H9 (cell line): ENCODE measurements at regions not wholly inside any gene's neighbourhood (a gene's known extent, or its start where the extent isn't known, plus 50 kb on each side); places are given as distances from the start of the nearest gene placed in this dataset.

Experiments
- DNase-seq: peaks from one replicate; pipeline ENCODE4 v3.0.0-alpha.2; 2017
- H2AFZ ChIP-seq: one replicate; pipeline ENCODE4 v1.6.1; 2013; ENCODE audit warnings: mild to moderate bottlenecking, low read length, control low read depth, moderate library complexity
- H2AK5ac ChIP-seq: 2 replicates; pipeline ENCODE4 v1.6.1; 2013; ENCODE audit warnings: low read length, control low read depth, mixed read lengths; ENCODE audit not compliant: insufficient read length
- H2BK120ac ChIP-seq: one replicate; pipeline ENCODE4 v1.6.1; 2013; ENCODE audit warnings: low read depth, mild to moderate bottlenecking, low read length, control low read depth, inconsistent platforms; ENCODE audit not compliant: poor library complexity, severe bottlenecking
- H2BK12ac ChIP-seq: 2 replicates; pipeline ENCODE4 v1.6.1; 2013; ENCODE audit warnings: low read length, control low read depth, mixed read lengths, low read depth; ENCODE audit not compliant: insufficient read length
- H2BK15ac ChIP-seq: 2 replicates; pipeline ENCODE4 v1.6.1; 2013; ENCODE audit warnings: low read depth, low read length, control low read depth
- H2BK20ac ChIP-seq: one replicate; pipeline ENCODE4 v1.6.1; 2013; ENCODE audit warnings: low read depth, mild to moderate bottlenecking, low read length, control low read depth, inconsistent platforms; ENCODE audit not compliant: poor library complexity, severe bottlenecking
- H2BK5ac ChIP-seq: 2 replicates; pipeline ENCODE4 v1.6.1; 2013; ENCODE audit warnings: low read length, control low read depth, mixed read lengths; ENCODE audit not compliant: insufficient read length
- H3K14ac ChIP-seq: 2 replicates; pipeline ENCODE4 v1.6.1; 2013; ENCODE audit warnings: low read length, control low read depth; ENCODE audit not compliant: insufficient read depth
- H3K18ac ChIP-seq: 2 replicates; pipeline ENCODE4 v1.6.1; 2013; ENCODE audit warnings: low read depth, mild to moderate bottlenecking, mixed read lengths, low read length, control low read depth; ENCODE audit not compliant: insufficient read length
- H3K23ac ChIP-seq: 2 replicates; pipeline ENCODE4 v1.6.1; 2013; ENCODE audit warnings: low read length, control low read depth, mixed read lengths, low read depth; ENCODE audit not compliant: insufficient read length
- H3K23me2 ChIP-seq: 2 replicates; pipeline ENCODE4 v1.6.1; 2013; ENCODE audit warnings: low read depth, mild to moderate bottlenecking, mixed read lengths, low read length, control low read depth; ENCODE audit not compliant: insufficient read length, poor library complexity, severe bottlenecking
- H3K27ac ChIP-seq: 2 replicates; pipeline ENCODE4 v1.5.1; 2013; ENCODE audit warnings: low read length, control low read depth, mixed read lengths, low read depth; ENCODE audit not compliant: insufficient read length
- H3K27me3 ChIP-seq: 2 replicates; pipeline ENCODE4 v1.6.1; 2013; ENCODE audit warnings: low read length, control low read depth, inconsistent platforms; ENCODE audit not compliant: insufficient read depth
- H3K4ac ChIP-seq: 2 replicates; pipeline ENCODE4 v1.6.1; 2013; ENCODE audit warnings: low read depth, mild to moderate bottlenecking, control low read depth, inconsistent platforms, low read length, moderate library complexity
- H3K4me1 ChIP-seq: 2 replicates; pipeline ENCODE4 v1.6.1; 2013; ENCODE audit warnings: low read length, control low read depth, inconsistent platforms; ENCODE audit not compliant: insufficient read depth
- H3K4me2 ChIP-seq: 2 replicates; pipeline ENCODE4 v1.6.1; 2013; ENCODE audit warnings: low read length, control low read depth, mixed read lengths; ENCODE audit not compliant: insufficient read length, insufficient read depth
- H3K56ac ChIP-seq: 2 replicates; pipeline ENCODE4 v1.6.1; 2013; ENCODE audit warnings: low read depth, mild to moderate bottlenecking, mixed read lengths, low read length, control low read depth; ENCODE audit not compliant: insufficient read length
- H3K79me1 ChIP-seq: 2 replicates; pipeline ENCODE4 v1.6.1; 2013; ENCODE audit warnings: low read depth, mild to moderate bottlenecking, moderate library complexity, low read length, control low read depth, inconsistent platforms; ENCODE audit not compliant: insufficient read depth, poor library complexity, severe bottlenecking
- H3K79me2 ChIP-seq: 2 replicates; pipeline ENCODE4 v1.6.1; 2013; ENCODE audit warnings: low read length, control low read depth, inconsistent platforms; ENCODE audit not compliant: insufficient read depth
- H3K9ac ChIP-seq: 2 replicates; pipeline ENCODE4 v1.6.1; 2013; ENCODE audit warnings: low read length, control low read depth, mixed read lengths; ENCODE audit not compliant: insufficient read length; ENCODE audit errors: extremely low read depth
- H3K9me3 ChIP-seq: one replicate; pipeline ENCODE4 v1.6.1; 2013; ENCODE audit warnings: low read depth, low read length, inconsistent platforms; ENCODE audit not compliant: control insufficient read depth
- H3T11ph ChIP-seq: one replicate; pipeline ENCODE4 v1.6.1; 2013; ENCODE audit warnings: mild to moderate bottlenecking, low read length, control low read depth, inconsistent platforms
- H4K20me1 ChIP-seq: one replicate; pipeline ENCODE4 v1.6.1; 2013; ENCODE audit not compliant: control insufficient read depth, insufficient read length, insufficient read depth
- H4K5ac ChIP-seq: 2 replicates; pipeline ENCODE4 v1.6.1; 2013; ENCODE audit warnings: low read depth, mild to moderate bottlenecking, mixed read lengths, low read length, control low read depth; ENCODE audit not compliant: insufficient read length
- H4K8ac ChIP-seq: replicated peaks from 2 replicates; pipeline ENCODE4 v1.6.1; 2013; ENCODE audit warnings: low read length, control low read depth, mixed read lengths, low read depth; ENCODE audit not compliant: insufficient read length
- H4K91ac ChIP-seq: 2 replicates; pipeline ENCODE4 v1.6.1; 2013; ENCODE audit warnings: low read depth, mild to moderate bottlenecking, moderate library complexity, mixed read lengths, low read length, control low read depth; ENCODE audit not compliant: insufficient read length
- H3K27ac Mint-ChIP-seq, 3 experiments: 2 replicates in 2 of 3; 3 replicates in 1 of 3; pipeline ENCODE4 v1.8.0; 2020 to 2021; ENCODE audit warnings: mixed read lengths in 3 of 3, mild to moderate bottlenecking in 1 of 3, moderate library complexity in 1 of 3
- H3K27me3 Mint-ChIP-seq: 2 replicates; pipeline ENCODE4 v1.8.0; 2021; ENCODE audit warnings: low read depth, mild to moderate bottlenecking, moderate library complexity, mixed read lengths
- H3K36me3 Mint-ChIP-seq, 3 experiments: 2 replicates in 2 of 3; 3 replicates in 1 of 3; pipeline ENCODE4 v1.8.0; 2020 to 2021; ENCODE audit warnings: low read depth in 3 of 3, mixed read lengths in 3 of 3; ENCODE audit not compliant: insufficient read depth in 1 of 3
- H3K4me1 Mint-ChIP-seq, 2 experiments: 2 replicates each; pipeline ENCODE4 v1.8.0; 2020; ENCODE audit warnings: mixed read lengths in 2 of 2
- H3K4me3 Mint-ChIP-seq, 2 experiments: 2 replicates in 1 of 2; 3 replicates in 1 of 2; pipeline ENCODE4 v1.8.0; 2020 to 2021; ENCODE audit warnings: mild to moderate bottlenecking in 2 of 2, mixed read lengths in 2 of 2, moderate library complexity in 1 of 2
- H3K9me3 Mint-ChIP-seq, 2 experiments: 2 replicates in 1 of 2; 3 replicates in 1 of 2; pipeline ENCODE4 v1.8.0; 2020; ENCODE audit warnings: mild to moderate bottlenecking in 2 of 2, mixed read lengths in 2 of 2, moderate library complexity in 1 of 2
- WGBS: extraction: QIAGEN DNeasy Blood & Tissue Kit; methylation state at CpG from one replicate; pipeline ENCODE4 v1.1.7; 2013; ENCODE audit warnings: missing lambda C conversion rate, low lambda C conversion rate, mixed read lengths; ENCODE audit not compliant: insufficient read length; ENCODE audit errors: extremely low coverage; 5-methylcytosine and 5-hydroxymethylcytosine counted together
- TF ChIP-seq, protein P1 (sequence below): fragments of 200-600 bp; sonication (generic); conservative IDR thresholded peaks from 3 replicates; pipeline ENCODE4 v1.8.0; 2021; ENCODE audit warnings: antibody characterized with exemption, mild to moderate bottlenecking

DNA sequence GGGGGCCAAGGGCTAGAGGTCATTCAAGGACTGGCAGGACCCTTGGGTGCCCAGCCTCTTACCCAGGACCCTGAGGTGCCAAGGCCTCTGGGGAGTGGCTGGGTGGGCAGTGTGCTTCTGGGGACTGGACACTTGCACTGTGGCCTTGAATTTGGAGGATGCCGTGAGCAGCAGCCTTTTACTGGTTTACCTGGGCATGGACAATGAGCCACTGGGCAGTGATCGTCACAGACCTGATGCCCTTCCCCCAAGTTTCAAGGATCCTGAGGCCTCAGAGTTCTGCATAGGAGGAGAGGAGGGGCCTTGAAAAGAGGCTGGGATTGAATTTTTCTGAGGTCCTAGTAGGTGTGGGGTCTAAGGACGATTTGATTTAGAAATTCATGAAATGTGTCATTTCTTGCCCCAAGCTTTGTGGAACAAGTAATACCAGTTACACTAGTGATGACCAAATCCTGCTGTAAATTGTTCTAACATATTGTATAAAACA, 146.1 kb upstream of the TPM1 start:
- Histone ChIP-seq H2BK15ac (no peak overlapping the region), H3K79me2 (no peaks in the 10 kb centered on the region), H4K5ac (no peak overlapping the region), H3K56ac (no peak overlapping the region), H2BK12ac (no peak overlapping the region), H3K18ac (peak overlapping the region; percentile 84), H2AFZ (no peak overlapping the region), H3K4ac (no peak overlapping the region; the same call in 1 of the 2 replicates), H3K23ac (no peak overlapping the region), H3K27ac (no peak overlapping the region), H3K79me1 (no peaks in the 10 kb centered on the region), H2BK120ac (no peak overlapping the region), H4K8ac (no peak overlapping the region), H3K14ac (peak overlapping the region; percentile 92), H3K9ac (peak overlapping the region; percentile 32), H4K20me1 (no peaks in the 10 kb centered on the region), H3K23me2 (no peaks in the 10 kb centered on the region), H3K27me3 (no peaks in the 10 kb centered on the region), H3T11ph (no peak overlapping the region), H3K4me2 (no peak overlapping the region), H2BK20ac (no peak overlapping the region), H2AK5ac (no peak overlapping the region), H3K4me1 (peaks cover 6% of the 10 kb centered on the region; the same call in 1 of the 2 replicates), H2BK5ac (no peak overlapping the region), H4K91ac (peak overlapping the region; percentile 88), H3K9me3 (no peaks in the 10 kb centered on the region)
- H3K27me3 Mint-ChIP-seq = no peaks in the 10 kb centered on the region
- no peaks in the 10 kb centered on the region; a peak in 2 of 5 replicates for H3K9me3 Mint-ChIP-seq
- no CpG with 5 or more reads among the region's 3 CpGs for WGBS
- peak overlapping the region; percentile 45 to 88 (median 68); a peak in 4 of 7 replicates for H3K27ac Mint-ChIP-seq
- DNase-seq = no peak
- H3K36me3 Mint-ChIP-seq = no peaks in the 10 kb centered on the region
- H3K4me1 Mint-ChIP-seq = peaks cover 42 to 48% of the 10 kb centered on the region in 2 experiments
- TF ChIP-seq, protein P1, sequence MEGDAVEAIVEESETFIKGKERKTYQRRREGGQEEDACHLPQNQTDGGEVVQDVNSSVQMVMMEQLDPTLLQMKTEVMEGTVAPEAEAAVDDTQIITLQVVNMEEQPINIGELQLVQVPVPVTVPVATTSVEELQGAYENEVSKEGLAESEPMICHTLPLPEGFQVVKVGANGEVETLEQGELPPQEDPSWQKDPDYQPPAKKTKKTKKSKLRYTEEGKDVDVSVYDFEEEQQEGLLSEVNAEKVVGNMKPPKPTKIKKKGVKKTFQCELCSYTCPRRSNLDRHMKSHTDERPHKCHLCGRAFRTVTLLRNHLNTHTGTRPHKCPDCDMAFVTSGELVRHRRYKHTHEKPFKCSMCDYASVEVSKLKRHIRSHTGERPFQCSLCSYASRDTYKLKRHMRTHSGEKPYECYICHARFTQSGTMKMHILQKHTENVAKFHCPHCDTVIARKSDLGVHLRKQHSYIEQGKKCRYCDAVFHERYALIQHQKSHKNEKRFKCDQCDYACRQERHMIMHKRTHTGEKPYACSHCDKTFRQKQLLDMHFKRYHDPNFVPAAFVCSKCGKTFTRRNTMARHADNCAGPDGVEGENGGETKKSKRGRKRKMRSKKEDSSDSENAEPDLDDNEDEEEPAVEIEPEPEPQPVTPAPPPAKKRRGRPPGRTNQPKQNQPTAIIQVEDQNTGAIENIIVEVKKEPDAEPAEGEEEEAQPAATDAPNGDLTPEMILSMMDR = no peak
- H3K4me3 Mint-ChIP-seq = no peak overlapping the region; a peak in 1 of 5 replicates
